NCI-H510A (cell line): ENCODE measurements at regions not wholly inside any gene's neighbourhood (a gene's known extent, or its start where the extent isn't known, plus 50 kb on each side); places are given as distances from the start of the nearest gene placed in this dataset.

Source experiments
- DNase-seq: peaks from one replicate; lab custom pipeline; 2025; lab: John Stamatoyannopoulos, UW

GRCh38 chr15:47333734-47334133, 383.6 kb upstream of the SEMA6D start:
- no peak for DNase-seq

DNA sequence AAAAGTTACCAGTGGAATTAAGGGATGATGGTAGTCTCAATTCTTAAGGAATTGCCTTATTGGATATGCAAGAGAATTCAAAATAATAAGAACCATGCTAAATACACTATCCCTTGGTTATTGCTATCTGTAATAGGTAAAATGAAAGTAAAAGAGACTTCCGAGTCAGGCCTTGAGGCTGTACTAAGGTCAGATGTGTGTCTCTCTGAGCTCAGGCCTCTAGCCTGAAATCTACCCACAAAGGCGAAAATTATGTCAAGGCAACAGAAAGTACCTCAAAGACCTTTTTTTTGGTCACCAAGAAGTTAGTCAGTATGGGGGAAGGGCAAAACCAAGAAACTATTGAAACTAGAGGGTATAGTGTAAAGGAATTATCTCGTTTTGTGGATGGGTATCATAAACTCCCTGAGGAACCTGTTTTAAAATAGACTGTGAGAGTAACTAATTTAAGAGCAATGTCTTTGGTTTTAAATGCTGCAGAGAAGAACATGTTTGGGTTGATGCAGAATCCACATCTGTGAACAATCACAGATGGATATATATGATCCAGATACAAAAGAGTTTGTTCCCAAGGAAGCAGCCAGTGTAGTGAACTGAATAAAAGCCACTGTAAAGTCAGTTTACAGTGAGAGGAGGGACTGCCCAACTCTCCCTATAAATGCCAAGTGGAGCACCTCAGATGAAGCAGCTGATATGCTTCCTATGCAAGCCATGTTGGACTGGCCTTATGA, 382.3 kb upstream of the SEMA6D start:
- no peak for DNase-seq

GRCh38 chr15:47337106-47337505, 380.2 kb upstream of the SEMA6D start:
- no peak for DNase-seq

- DNase-seq = no peak
These were observed 379.5 kb upstream of the SEMA6D start for GRCh38 chr15:47337836-47338235.

GRCh38 chr15:47338771-47339170, 378.5 kb upstream of the SEMA6D start:
- no peak for DNase-seq

- no peak for DNase-seq
These were observed 377.3 kb upstream of the SEMA6D start for GRCh38 chr15:47339800-47340570.

DNA sequence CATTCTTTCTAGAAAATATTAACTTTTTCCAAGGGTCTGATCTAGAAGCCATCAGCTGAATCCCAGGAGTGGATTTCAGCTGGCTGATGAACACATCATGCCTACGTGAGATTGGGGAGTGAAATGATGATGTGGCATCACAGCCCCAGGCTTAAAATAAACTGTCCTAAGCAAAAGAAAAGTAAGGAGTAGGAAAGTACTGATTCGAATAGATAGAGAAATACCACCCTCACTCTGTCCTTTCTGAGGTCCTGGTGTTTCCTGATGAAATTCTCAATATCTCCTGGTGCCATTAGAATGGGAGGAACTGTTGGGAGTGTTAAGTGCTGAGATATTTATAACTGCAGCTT, 376.8 kb upstream of the SEMA6D start:
- DNase-seq = no peak

GRCh38 chr15:47349179-47349578, 368.1 kb upstream of the SEMA6D start:
- no peak for DNase-seq

DNA sequence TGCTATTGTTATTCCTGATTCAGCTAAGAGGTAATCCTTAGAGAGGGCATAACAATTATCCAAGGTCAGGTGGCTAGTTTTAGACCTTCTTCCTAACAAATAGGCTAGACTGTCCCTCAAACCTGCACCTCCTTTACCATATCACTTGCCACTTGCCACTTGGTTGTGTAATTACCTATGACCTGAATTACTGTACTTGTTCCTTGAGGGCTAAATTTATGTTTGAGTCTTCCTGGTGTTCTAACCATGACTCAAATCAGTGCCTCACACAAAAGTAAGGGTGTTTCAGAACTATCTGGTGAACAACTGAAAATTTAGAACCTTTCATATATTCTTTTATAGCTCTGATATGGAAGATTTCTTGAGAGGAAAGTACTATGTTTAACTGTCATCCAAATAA, 365.8 kb upstream of the SEMA6D start:
- DNase-seq = no peak

GRCh38 chr15:47352217-47352616, 365.1 kb upstream of the SEMA6D start:
- no peak for DNase-seq

- no peak for DNase-seq
These were observed 361.5 kb upstream of the SEMA6D start for GRCh38 chr15:47355759-47356158.

DNA sequence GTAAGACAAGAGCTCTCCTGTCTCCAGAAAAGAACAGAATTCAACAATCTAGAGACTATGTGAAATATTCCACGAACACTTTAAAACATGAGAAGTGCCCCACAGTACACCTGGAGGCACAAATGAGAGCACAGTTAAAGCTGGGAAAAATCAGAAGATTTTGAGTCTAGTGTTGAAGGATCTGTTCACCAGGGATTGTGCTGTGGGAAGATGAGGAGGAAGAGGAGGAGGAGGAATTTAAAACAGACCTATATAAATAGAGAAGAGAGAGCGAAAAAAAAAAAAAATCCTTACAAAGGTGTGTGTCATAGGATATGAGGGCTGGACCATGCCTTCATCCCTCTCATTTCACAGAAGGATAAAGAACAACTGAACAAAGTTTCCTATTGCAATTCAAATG, 361.0 kb upstream of the SEMA6D start:
- DNase-seq = no peak

GRCh38 chr15:47358876-47359275, 358.4 kb upstream of the SEMA6D start:
- DNase-seq = no peak

DNA sequence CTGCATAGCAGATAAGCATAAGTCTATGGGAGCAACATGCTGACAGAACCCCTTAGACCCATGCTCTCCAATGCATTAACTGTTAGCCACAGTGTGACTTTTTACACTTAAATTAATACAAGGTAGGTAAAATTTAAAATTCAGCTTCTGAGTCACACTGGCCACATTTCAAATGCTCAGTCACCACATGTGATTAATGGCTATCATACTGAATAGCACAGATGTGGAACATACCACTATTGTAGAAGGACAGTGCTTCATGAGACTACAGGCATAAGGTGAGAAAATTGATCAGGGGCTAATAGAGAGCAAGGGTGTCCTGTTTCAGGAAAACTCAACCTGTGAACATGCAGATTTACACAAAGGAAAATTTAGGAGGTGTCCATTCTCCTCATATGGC, 357.0 kb upstream of the SEMA6D start:
- DNase-seq = no peak

- no peak for DNase-seq
These were observed 355.0 kb upstream of the SEMA6D start for GRCh38 chr15:47362118-47362905.

GRCh38 chr15:47363653-47364052, 353.7 kb upstream of the SEMA6D start:
- no peak for DNase-seq

- DNase-seq = no peak
These were observed 352.8 kb upstream of the SEMA6D start for GRCh38 chr15:47364230-47365141.

GRCh38 chr15:47366884-47367283, 350.4 kb upstream of the SEMA6D start:
- DNase-seq = no peak

- DNase-seq = no peak
These were observed 349.4 kb upstream of the SEMA6D start for GRCh38 chr15:47367726-47368390.

- no peak for DNase-seq
These were observed 345.4 kb upstream of the SEMA6D start for GRCh38 chr15:47371939-47372338.

- no peak for DNase-seq
These were observed 343.1 kb upstream of the SEMA6D start for GRCh38 chr15:47374222-47374621.
